GM13977 (cell line): ENCODE measurements at regions not wholly inside any gene's neighbourhood (a gene's known extent, or its start where the extent isn't known, plus 50 kb on each side); places are given as distances from the start of the nearest gene placed in this dataset.
"Not testable (repeated sequence)": the region's sequence is repeated elsewhere in the genome, so short reads cannot be mapped to it uniquely, and the experiment has no call there.

ENCODE experiments used
- DNase-seq: peaks from one replicate; pipeline ENCODE4 v3.0.0; 2012; ENCODE audit warnings: low spot score
- in situ Hi-C: fragments of 300-500 bp; cut with MboI; formaldehyde crosslinking; loops from one replicate; pipeline ENCODE4 v1.12.0; 2022; ENCODE audit warnings: low sequenced_read_pairs, low pct_unique_long_range_greater_than_20kb, mixed read lengths, inconsistent platforms; ENCODE audit not compliant: unreplicated experiment
- TF ChIP-seq, protein P1 (sequence below): IDR thresholded peaks from 2 replicates; pipeline ENCODE4 v1.5.1; 2012; ENCODE audit warnings: mild to moderate bottlenecking, control low read depth; ENCODE audit not compliant: insufficient read depth; ENCODE audit errors: extremely low read depth, missing control alignments

GRCh38 chr7:81439591-81439990 is 330.3 kb downstream of the HGF start:
- TF ChIP-seq, protein P1, sequence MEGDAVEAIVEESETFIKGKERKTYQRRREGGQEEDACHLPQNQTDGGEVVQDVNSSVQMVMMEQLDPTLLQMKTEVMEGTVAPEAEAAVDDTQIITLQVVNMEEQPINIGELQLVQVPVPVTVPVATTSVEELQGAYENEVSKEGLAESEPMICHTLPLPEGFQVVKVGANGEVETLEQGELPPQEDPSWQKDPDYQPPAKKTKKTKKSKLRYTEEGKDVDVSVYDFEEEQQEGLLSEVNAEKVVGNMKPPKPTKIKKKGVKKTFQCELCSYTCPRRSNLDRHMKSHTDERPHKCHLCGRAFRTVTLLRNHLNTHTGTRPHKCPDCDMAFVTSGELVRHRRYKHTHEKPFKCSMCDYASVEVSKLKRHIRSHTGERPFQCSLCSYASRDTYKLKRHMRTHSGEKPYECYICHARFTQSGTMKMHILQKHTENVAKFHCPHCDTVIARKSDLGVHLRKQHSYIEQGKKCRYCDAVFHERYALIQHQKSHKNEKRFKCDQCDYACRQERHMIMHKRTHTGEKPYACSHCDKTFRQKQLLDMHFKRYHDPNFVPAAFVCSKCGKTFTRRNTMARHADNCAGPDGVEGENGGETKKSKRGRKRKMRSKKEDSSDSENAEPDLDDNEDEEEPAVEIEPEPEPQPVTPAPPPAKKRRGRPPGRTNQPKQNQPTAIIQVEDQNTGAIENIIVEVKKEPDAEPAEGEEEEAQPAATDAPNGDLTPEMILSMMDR: no peak
- DNase-seq: no peak
- in situ Hi-C loops: no loop called here

DNA sequence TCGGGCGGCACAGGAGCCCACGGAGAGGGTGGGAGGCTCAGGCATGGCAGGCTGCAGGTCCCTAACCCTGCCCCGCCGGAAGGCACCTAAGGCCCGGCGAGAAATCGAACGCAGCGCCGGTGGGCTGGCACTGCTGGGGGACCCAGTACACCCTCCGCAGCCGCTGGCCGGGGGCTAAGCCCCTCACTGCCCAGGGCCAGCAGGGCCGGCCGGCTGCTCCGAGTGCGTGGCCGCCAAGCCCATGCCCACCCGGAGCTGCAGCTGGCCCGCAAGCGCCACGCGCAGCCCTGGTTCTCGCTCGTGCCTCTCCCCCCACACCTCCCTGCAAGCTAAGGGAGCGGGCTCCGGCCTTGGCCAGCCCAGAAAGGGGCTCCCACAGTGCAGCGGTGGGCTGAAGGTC is 332.7 kb downstream of the HGF start:
- DNase-seq, in situ Hi-C loops: not testable (repeated sequence)

DNA sequence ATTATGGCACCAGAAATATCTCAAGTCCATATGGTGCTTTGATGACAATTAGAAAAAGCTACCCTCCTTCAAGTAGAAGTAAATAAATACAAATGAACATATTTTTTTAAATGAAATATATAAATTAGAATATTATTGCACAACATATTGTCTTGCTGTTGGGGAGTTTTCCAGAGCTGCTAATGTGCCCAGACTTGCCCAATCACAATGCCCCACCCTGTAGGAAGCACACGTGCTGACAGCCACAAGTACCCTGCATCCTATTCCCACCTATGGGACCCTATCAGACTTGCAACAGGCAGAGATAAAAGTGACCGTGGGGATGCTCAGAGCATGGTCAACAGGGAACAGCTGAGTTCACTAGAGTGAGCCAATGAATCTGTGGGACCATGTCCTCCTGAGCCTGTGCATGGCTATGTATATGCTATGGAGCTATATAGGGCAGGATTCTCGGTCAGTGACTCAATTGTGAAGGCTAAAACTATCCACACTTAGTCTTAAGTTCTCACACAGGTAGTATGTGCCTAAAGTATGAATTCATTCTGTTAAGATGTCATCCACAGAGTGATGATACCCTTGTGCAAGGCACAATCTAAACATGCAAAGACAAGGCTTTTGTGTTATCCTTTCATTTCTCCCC is 336.0 kb downstream of the HGF start:
- in situ Hi-C loops: no loop called here
- TF ChIP-seq, protein P1: no peak
- DNase-seq: no peak

GRCh38 chr7:81433206-81433605 is 336.6 kb downstream of the HGF start:
- no peak for DNase-seq
- TF ChIP-seq, protein P1: no peak
- in situ Hi-C loops: no loop called here

- no peak for DNase-seq
- in situ Hi-C loops: no loop called here
- TF ChIP-seq, protein P1: no peak
These were observed 339.1 kb downstream of the HGF start for GRCh38 chr7:81430761-81431160.

GRCh38 chr7:81430150-81430549 is 339.7 kb downstream of the HGF start:
- in situ Hi-C loops: no loop called here
- DNase-seq: no peak
- TF ChIP-seq, protein P1: no peak

- no peak for DNase-seq
- in situ Hi-C loops: no loop called here
- TF ChIP-seq, protein P1: no peak
These were observed 342.4 kb downstream of the HGF start for GRCh38 chr7:81427461-81427860.
